ENCODE measurements at regions not wholly inside any gene's neighbourhood (a gene's known extent, or its start where the extent isn't known, plus 50 kb on each side); places are given as distances from the start of the nearest gene placed in this dataset.

GRCh38 chr2:150620855-150621254 lies 133.4 kb upstream of the RND3 start:
- TF ChIP-seq EGR1 (IDR thresholded peaks at IDR 0.05): no peak
- no peak for TF ChIP-seq TAF1 (IDR thresholded peaks at IDR 0.05; ENCODE audit: low read depth)
- TF ChIP-seq CREB1 (IDR thresholded peaks at IDR 0.05; ENCODE audit: low read depth): no peak
- TF ChIP-seq REST (IDR thresholded peaks at IDR 0.05; ENCODE audit: low read depth): no peak
- TF ChIP-seq EP300 (IDR thresholded peaks at IDR 0.05; ENCODE audit: borderline replicate concordance): no peak
- no peak for TF ChIP-seq NFIC (IDR thresholded peaks at IDR 0.05)
- no peak for TF ChIP-seq YY1 (IDR thresholded peaks at IDR 0.05; ENCODE audit: low read depth)
- TF ChIP-seq TCF12 (IDR thresholded peaks at IDR 0.05; ENCODE audit: low read depth): no peak
- no peak for TF ChIP-seq MAX (IDR thresholded peaks at IDR 0.05)
- TF ChIP-seq RAD21 (IDR thresholded peaks at IDR 0.05; ENCODE audit: low read depth): no peak
- no peak for TF ChIP-seq CEBPB (IDR thresholded peaks at IDR 0.05)
- no peak for TF ChIP-seq USF1 (IDR thresholded peaks at IDR 0.05)
- TF ChIP-seq TEAD4 (IDR thresholded peaks at IDR 0.05): no peak
